Activated CD8-positive, alpha-beta T cell treated with anti-CD3 and anti-CD28 coated beads, Interleukin-2, amount 10 ng/mL, durations not matched to agents 7 days and 5 days (primary cell): ENCODE measurements at regions not wholly inside any gene's neighbourhood (a gene's known extent, or its start where the extent isn't known, plus 50 kb on each side); places are given as distances from the start of the nearest gene placed in this dataset.
A peak's percentile ranks its signal among the peaks of the same experiment; 100 is the strongest.
"Not testable (repeated sequence)": the region's sequence is repeated elsewhere in the genome, so short reads cannot be mapped to it uniquely, and the experiment has no call there.

ENCODE experiments used
- ATAC-seq: fragments of 150-1000 bp; cut with Tn5 transposase; one replicate; pipeline ENCODE4 v1.10.0; 2021; ENCODE audit warnings: moderate library complexity
- CTCF ChIA-PET: fragments of 350-600 bp; sonication (Branson Sonifier 250); formaldehyde crosslinking; loops from one replicate; lab custom pipeline; 2021; ENCODE audit warnings: antibody characterized with exemption; lab: Charles Lee
- POLR2A ChIA-PET: fragments of 350-600 bp; sonication (Branson Sonifier 250); formaldehyde crosslinking; loops from one replicate; lab custom pipeline; 2021; ENCODE audit warnings: antibody characterized with exemption; lab: Charles Lee
- DNase-seq: peaks from one replicate; pipeline ENCODE4 v3.0.0-alpha.2; 2020
- H3K27ac Mint-ChIP-seq: one replicate; pipeline ENCODE4 v1.8.0; 2021; ENCODE audit warnings: mild to moderate bottlenecking, mixed read lengths
- H3K27me3 Mint-ChIP-seq: one replicate; pipeline ENCODE4 v1.8.0; 2021; ENCODE audit warnings: low read depth, mixed read lengths
- H3K36me3 Mint-ChIP-seq: one replicate; pipeline ENCODE4 v1.8.0; 2021; ENCODE audit warnings: low read depth, mixed read lengths
- H3K4me1 Mint-ChIP-seq: one replicate; pipeline ENCODE4 v1.8.0; 2021; ENCODE audit warnings: low read depth, mixed read lengths
- H3K4me3 Mint-ChIP-seq: one replicate; pipeline ENCODE4 v1.8.0; 2021; ENCODE audit warnings: mild to moderate bottlenecking, mixed read lengths
- H3K9me3 Mint-ChIP-seq: one replicate; pipeline ENCODE4 v1.8.0; 2022; ENCODE audit warnings: mixed read lengths; ENCODE audit not compliant: insufficient read depth

GRCh38 chr2:129829588-129829987, 149.9 kb upstream of the RAB6C start:
- Mint-ChIP-seq H3K4me3 (no peak overlapping the region), H3K27ac (no peak overlapping the region), H3K36me3 (no peaks in the 10 kb centered on the region), H3K9me3 (no peaks in the 10 kb centered on the region), H3K27me3 (no peaks in the 10 kb centered on the region), H3K4me1 (no peaks in the 10 kb centered on the region)
- ATAC-seq (no peak), DNase-seq (no peak)
- POLR2A ChIA-PET: no interaction called here
- CTCF ChIA-PET: no interaction called here

GRCh38 chr2:129831018-129831417, 148.4 kb upstream of the RAB6C start:
- no peak for ATAC-seq
- ChIA-PET POLR2A (no interaction called here), CTCF (no interaction called here)
- no peaks in the 10 kb centered on the region for H3K9me3 Mint-ChIP-seq
- no peaks in the 10 kb centered on the region for H3K36me3 Mint-ChIP-seq
- H3K4me3 Mint-ChIP-seq: no peak overlapping the region
- H3K27ac Mint-ChIP-seq: no peak overlapping the region
- no peaks in the 10 kb centered on the region for H3K27me3 Mint-ChIP-seq
- H3K4me1 Mint-ChIP-seq: no peaks in the 10 kb centered on the region
- no peak for DNase-seq

GRCh38 chr2:129833465-129833864, 146.0 kb upstream of the RAB6C start:
- ATAC-seq, POLR2A ChIA-PET, DNase-seq, H3K36me3 Mint-ChIP-seq, CTCF ChIA-PET, H3K9me3 Mint-ChIP-seq, H3K27ac Mint-ChIP-seq, H3K4me3 Mint-ChIP-seq, H3K27me3 Mint-ChIP-seq, H3K4me1 Mint-ChIP-seq: not testable (repeated sequence)

- H3K9me3 Mint-ChIP-seq: no peaks in the 10 kb centered on the region
- H3K27me3 Mint-ChIP-seq: peaks cover 4% of the 10 kb centered on the region
- ChIA-PET POLR2A (no interaction called here), CTCF (no interaction called here)
- no peak overlapping the region for H3K27ac Mint-ChIP-seq
- H3K4me1 Mint-ChIP-seq: no peaks in the 10 kb centered on the region
- no peaks in the 10 kb centered on the region for H3K36me3 Mint-ChIP-seq
- ATAC-seq (no peak), DNase-seq (no peak)
- H3K4me3 Mint-ChIP-seq: no peak overlapping the region
Observed at GRCh38 chr2:129847043-129847442, 132.4 kb upstream of the RAB6C start.

- DNase-seq (no peak), ATAC-seq (peak; percentile 49)
Observed at GRCh38 chr2:129849559-129850160, 129.8 kb upstream of the RAB6C start.

GRCh38 chr2:129857200-129857599, 122.3 kb upstream of the RAB6C start:
- DNase-seq (no peak), ATAC-seq (no peak)
- H3K27ac Mint-ChIP-seq: no peak overlapping the region
- H3K27me3 Mint-ChIP-seq: peaks cover 10% of the 10 kb centered on the region
- H3K4me3 Mint-ChIP-seq: no peak overlapping the region
- H3K9me3 Mint-ChIP-seq: no peaks in the 10 kb centered on the region
- no peaks in the 10 kb centered on the region for H3K36me3 Mint-ChIP-seq
- POLR2A ChIA-PET: no interaction called here
- CTCF ChIA-PET: no interaction called here
- H3K4me1 Mint-ChIP-seq: no peaks in the 10 kb centered on the region

More at GRCh38 chr2:129849559-129850160, 129.8 kb upstream of the RAB6C start:
- Mint-ChIP-seq H3K4me1 (no peaks in the 10 kb centered on the region), H3K4me3 (no peak overlapping the region), H3K27ac (no peak overlapping the region), H3K36me3 (no peaks in the 10 kb centered on the region), H3K27me3 (peaks cover 3% of the 10 kb centered on the region), H3K9me3 (no peaks in the 10 kb centered on the region)
- POLR2A ChIA-PET: no interaction called here
- CTCF ChIA-PET: interaction anchor here (1.0 to 1.1 kb wide), 2 partner anchors 15 to 1529 kb away, joined by 3 read pairs; no protein-coding TSS in a partner anchor

- no peaks in the 10 kb centered on the region for H3K36me3 Mint-ChIP-seq
- H3K4me3 Mint-ChIP-seq: no peak overlapping the region
- DNase-seq (no peak), ATAC-seq (no peak)
- CTCF ChIA-PET: no interaction called here
- H3K27ac Mint-ChIP-seq: no peak overlapping the region
- H3K9me3 Mint-ChIP-seq: no peaks in the 10 kb centered on the region
- H3K27me3 Mint-ChIP-seq: peaks cover 10% of the 10 kb centered on the region
- POLR2A ChIA-PET: no interaction called here
- H3K4me1 Mint-ChIP-seq: no peaks in the 10 kb centered on the region
Observed at GRCh38 chr2:129859175-129859574, 120.3 kb upstream of the RAB6C start.

- no peak for ATAC-seq
- ChIA-PET POLR2A (no interaction called here), CTCF (no interaction called here)
- Mint-ChIP-seq H3K4me3 (no peak overlapping the region), H3K4me1 (no peaks in the 10 kb centered on the region), H3K9me3 (no peaks in the 10 kb centered on the region), H3K27me3 (peaks cover 10% of the 10 kb centered on the region), H3K27ac (no peak overlapping the region), H3K36me3 (no peaks in the 10 kb centered on the region)
- no peak for DNase-seq
Observed at GRCh38 chr2:129860088-129860487, 119.4 kb upstream of the RAB6C start.

GRCh38 chr2:129861666-129862288, 117.7 kb upstream of the RAB6C start:
- no peak overlapping the region for H3K27ac Mint-ChIP-seq
- ChIA-PET CTCF (no interaction called here), POLR2A (interaction anchor here (0.6 kb wide), 1 partner anchor 85 kb away, joined by 3 read pairs; no protein-coding TSS in a partner anchor)
- no peaks in the 10 kb centered on the region for H3K36me3 Mint-ChIP-seq
- ATAC-seq (no peak), DNase-seq (no peak)
- H3K27me3 Mint-ChIP-seq: no peaks in the 10 kb centered on the region
- H3K9me3 Mint-ChIP-seq: no peaks in the 10 kb centered on the region
- H3K4me1 Mint-ChIP-seq: no peaks in the 10 kb centered on the region
- no peak overlapping the region for H3K4me3 Mint-ChIP-seq

GRCh38 chr2:129862668-129863067, 116.8 kb upstream of the RAB6C start:
- no peak overlapping the region for H3K4me3 Mint-ChIP-seq
- H3K4me1 Mint-ChIP-seq: no peaks in the 10 kb centered on the region
- POLR2A ChIA-PET: interaction anchor here (0.6 kb wide), 1 partner anchor 84 kb away, joined by 3 read pairs; no protein-coding TSS in a partner anchor
- ATAC-seq (no peak), DNase-seq (no peak)
- CTCF ChIA-PET: no interaction called here
- H3K36me3 Mint-ChIP-seq: no peaks in the 10 kb centered on the region
- no peak overlapping the region for H3K27ac Mint-ChIP-seq
- H3K27me3 Mint-ChIP-seq: no peaks in the 10 kb centered on the region
- no peaks in the 10 kb centered on the region for H3K9me3 Mint-ChIP-seq

GRCh38 chr2:129863350-129863749, 116.1 kb upstream of the RAB6C start:
- Mint-ChIP-seq H3K4me1 (no peaks in the 10 kb centered on the region), H3K27me3 (no peaks in the 10 kb centered on the region), H3K4me3 (no peak overlapping the region), H3K36me3 (no peaks in the 10 kb centered on the region), H3K27ac (no peak overlapping the region), H3K9me3 (no peaks in the 10 kb centered on the region)
- ChIA-PET CTCF (no interaction called here), POLR2A (no interaction called here)
- ATAC-seq (no peak), DNase-seq (no peak)

- DNase-seq (no peak), ATAC-seq (no peak)
- Mint-ChIP-seq H3K36me3 (no peaks in the 10 kb centered on the region), H3K27ac (no peak overlapping the region), H3K4me1 (no peaks in the 10 kb centered on the region), H3K9me3 (no peaks in the 10 kb centered on the region), H3K27me3 (no peaks in the 10 kb centered on the region), H3K4me3 (no peak overlapping the region)
- POLR2A ChIA-PET: no interaction called here
- CTCF ChIA-PET: interaction anchor here (0.9 kb wide), 1 partner anchor 14 kb away, joined by 3 read pairs; no protein-coding TSS in a partner anchor
Observed at GRCh38 chr2:129864719-129865118, 114.7 kb upstream of the RAB6C start.
